KMS-11 (cell line): ENCODE measurements at regions not wholly inside any gene's neighbourhood (a gene's known extent, or its start where the extent isn't known, plus 50 kb on each side); places are given as distances from the start of the nearest gene placed in this dataset.
"Not testable (repeated sequence)": the region's sequence is repeated elsewhere in the genome, so short reads cannot be mapped to it uniquely, and the experiment has no call there.

Source experiments
- H2AFZ ChIP-seq: fragments of 200-600 bp; sonication (generic); 2 replicates; pipeline ENCODE4 v1.6.1; 2016; ENCODE audit warnings: antibody characterized with exemption, mixed run types, low read depth
- H3K27ac ChIP-seq: fragments of 200-600 bp; sonication (generic); 2 replicates; pipeline ENCODE4 v1.6.1; 2016; ENCODE audit warnings: mild to moderate bottlenecking, mixed run types
- H3K27me3 ChIP-seq: fragments of 200-600 bp; sonication (generic); 2 replicates; pipeline ENCODE4 v1.6.1; 2017; ENCODE audit warnings: mild to moderate bottlenecking, low read depth, mixed run types, moderate library complexity; ENCODE audit not compliant: insufficient read depth
- H3K36me3 ChIP-seq: fragments of 200-600 bp; sonication (generic); 2 replicates; pipeline ENCODE4 v1.6.1; 2017; ENCODE audit warnings: mild to moderate bottlenecking, mixed run types; ENCODE audit not compliant: insufficient read depth
- H3K4me1 ChIP-seq: fragments of 200-600 bp; sonication (generic); 2 replicates; pipeline ENCODE4 v1.6.1; 2016; ENCODE audit warnings: mild to moderate bottlenecking, low read depth, mixed run types; ENCODE audit not compliant: poor library complexity, severe bottlenecking
- H3K4me2 ChIP-seq: fragments of 200-600 bp; sonication (generic); 2 replicates; pipeline ENCODE4 v1.7.0; 2016; ENCODE audit warnings: mild to moderate bottlenecking, mixed run types
- H3K4me3 ChIP-seq: fragments of 200-600 bp; sonication (generic); IDR thresholded peaks from 2 replicates; pipeline ENCODE4 v1.6.1; 2017; ENCODE audit warnings: low read depth, low read length, mixed read lengths; ENCODE audit not compliant: insufficient read depth
- H3K79me2 ChIP-seq: fragments of 200-600 bp; sonication (generic); 2 replicates; pipeline ENCODE4 v1.6.1; 2016; ENCODE audit warnings: low read depth, mixed run types; ENCODE audit not compliant: insufficient read depth
- H3K9ac ChIP-seq: fragments of 200-600 bp; sonication (generic); 2 replicates; pipeline ENCODE4 v1.6.1; 2016; ENCODE audit warnings: mild to moderate bottlenecking, mixed run types
- H4K20me1 ChIP-seq: fragments of 200-600 bp; sonication (generic); 2 replicates; pipeline ENCODE4 v1.6.1; 2016; ENCODE audit warnings: mild to moderate bottlenecking, mixed run types; ENCODE audit not compliant: insufficient read depth
- TF ChIP-seq, protein P1 (sequence below): fragments of 200-600 bp; sonication (generic); conservative IDR thresholded peaks from 2 replicates; pipeline ENCODE4 v1.6.1; 2017; ENCODE audit warnings: low read depth, mild to moderate bottlenecking, antibody characterized with exemption, low read length, moderate library complexity, mixed read lengths

DNA sequence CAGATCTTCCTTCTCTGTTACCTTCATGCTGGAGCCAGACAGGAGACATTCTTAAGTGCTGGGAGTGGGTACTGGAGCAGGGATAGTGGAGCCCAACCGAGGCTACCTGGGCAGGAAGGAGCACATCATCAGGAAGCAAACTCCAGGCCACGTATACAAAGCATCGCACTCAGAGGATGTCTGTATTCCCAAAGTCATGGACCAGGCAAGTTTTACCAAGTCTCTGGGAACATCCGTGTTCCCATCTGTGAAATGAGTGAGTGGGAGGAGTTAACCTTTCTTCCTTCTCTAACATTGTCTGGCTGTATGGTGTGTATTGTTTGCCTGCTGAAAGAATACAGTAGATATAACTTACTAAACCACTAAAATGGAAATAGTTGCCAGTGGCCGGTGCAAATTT is 175.0 kb upstream of the TMEM45B start:
- no peak overlapping the region for H3K9ac ChIP-seq
- no peak overlapping the region for H2AFZ ChIP-seq

DNA sequence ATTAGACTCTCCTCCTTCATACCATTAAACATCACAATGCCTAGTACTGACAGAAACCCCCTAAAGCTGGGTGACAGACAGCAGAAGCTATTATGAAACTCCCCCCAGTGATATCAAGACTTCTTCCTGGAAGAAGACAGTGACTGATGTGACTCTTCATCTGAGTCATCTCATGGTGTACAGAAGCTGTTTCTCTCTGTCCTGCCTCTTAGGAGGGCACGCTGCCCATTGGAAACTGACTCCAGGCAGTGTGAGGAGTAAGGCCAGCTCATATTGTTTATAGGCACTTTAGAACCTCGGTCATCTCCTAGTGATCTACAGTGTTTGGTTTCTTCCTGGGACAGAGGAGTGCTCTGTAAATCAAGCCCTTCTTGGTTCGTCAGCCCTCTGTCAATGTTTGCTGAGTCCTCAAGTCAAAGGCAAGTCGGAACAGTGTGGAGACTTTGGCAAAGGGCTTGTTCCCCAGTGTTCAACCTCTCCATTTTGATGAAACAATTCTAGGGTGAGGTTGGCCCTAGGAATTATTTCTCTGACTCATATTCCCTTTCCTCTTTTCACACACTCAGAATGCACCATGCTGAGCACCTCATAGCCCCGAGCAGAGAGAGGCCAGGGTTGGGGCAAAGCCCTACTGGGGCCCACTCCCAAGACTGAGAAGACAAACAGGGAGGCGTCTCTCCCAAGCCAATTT is 172.5 kb upstream of the TMEM45B start:
- Histone ChIP-seq H3K4me1 (no peaks in the 10 kb centered on the region), H2AFZ (no peak overlapping the region), H3K27ac (no peak overlapping the region), H3K79me2 (no peaks in the 10 kb centered on the region), H3K9ac (no peak overlapping the region), H3K27me3 (no peaks in the 10 kb centered on the region), H3K4me3 (no peak overlapping the region), H3K36me3 (no peaks in the 10 kb centered on the region), H3K4me2 (no peak overlapping the region), H4K20me1 (no peaks in the 10 kb centered on the region)
- TF ChIP-seq, protein P1, sequence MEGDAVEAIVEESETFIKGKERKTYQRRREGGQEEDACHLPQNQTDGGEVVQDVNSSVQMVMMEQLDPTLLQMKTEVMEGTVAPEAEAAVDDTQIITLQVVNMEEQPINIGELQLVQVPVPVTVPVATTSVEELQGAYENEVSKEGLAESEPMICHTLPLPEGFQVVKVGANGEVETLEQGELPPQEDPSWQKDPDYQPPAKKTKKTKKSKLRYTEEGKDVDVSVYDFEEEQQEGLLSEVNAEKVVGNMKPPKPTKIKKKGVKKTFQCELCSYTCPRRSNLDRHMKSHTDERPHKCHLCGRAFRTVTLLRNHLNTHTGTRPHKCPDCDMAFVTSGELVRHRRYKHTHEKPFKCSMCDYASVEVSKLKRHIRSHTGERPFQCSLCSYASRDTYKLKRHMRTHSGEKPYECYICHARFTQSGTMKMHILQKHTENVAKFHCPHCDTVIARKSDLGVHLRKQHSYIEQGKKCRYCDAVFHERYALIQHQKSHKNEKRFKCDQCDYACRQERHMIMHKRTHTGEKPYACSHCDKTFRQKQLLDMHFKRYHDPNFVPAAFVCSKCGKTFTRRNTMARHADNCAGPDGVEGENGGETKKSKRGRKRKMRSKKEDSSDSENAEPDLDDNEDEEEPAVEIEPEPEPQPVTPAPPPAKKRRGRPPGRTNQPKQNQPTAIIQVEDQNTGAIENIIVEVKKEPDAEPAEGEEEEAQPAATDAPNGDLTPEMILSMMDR = no peak

More for the DNA sequence above, 175.0 kb upstream of the TMEM45B start:
- Histone ChIP-seq H3K4me1 (no peaks in the 10 kb centered on the region), H3K4me3 (no peak overlapping the region), H3K4me2 (no peak overlapping the region), H3K36me3 (no peaks in the 10 kb centered on the region), H3K27me3 (no peaks in the 10 kb centered on the region), H4K20me1 (no peaks in the 10 kb centered on the region), H3K27ac (no peak overlapping the region), H3K79me2 (no peaks in the 10 kb centered on the region)
- TF ChIP-seq, protein P1 = no peak

DNA sequence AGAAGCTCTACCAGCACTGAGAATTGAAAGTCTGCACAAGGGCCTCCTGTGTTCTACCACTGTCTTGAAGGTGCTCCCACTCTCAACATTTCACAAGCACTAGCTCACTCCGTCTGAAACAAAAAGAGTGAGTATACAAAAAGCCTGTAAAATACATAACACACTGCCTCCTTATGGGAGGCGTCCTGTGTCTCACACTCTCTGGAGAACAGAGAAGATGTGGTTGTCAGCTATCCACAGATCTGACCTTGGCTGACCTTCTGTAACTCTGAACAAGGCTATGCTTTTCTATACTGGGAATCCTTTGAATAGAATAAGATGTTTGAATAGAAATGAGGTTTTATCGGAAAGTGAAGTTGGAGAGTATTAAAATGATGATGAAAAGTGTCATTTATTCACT is 171.3 kb upstream of the TMEM45B start:
- TF ChIP-seq, protein P1 = no peak
- H3K79me2 ChIP-seq = no peaks in the 10 kb centered on the region
- no peaks in the 10 kb centered on the region for H3K27me3 ChIP-seq
- H4K20me1 ChIP-seq = no peaks in the 10 kb centered on the region
- no peaks in the 10 kb centered on the region for H3K36me3 ChIP-seq
- H3K4me1 ChIP-seq = no peaks in the 10 kb centered on the region
- no peak overlapping the region for H3K9ac ChIP-seq
- H3K27ac ChIP-seq = no peak overlapping the region
- H2AFZ ChIP-seq = no peak overlapping the region
- H3K4me2 ChIP-seq = no peak overlapping the region
- H3K4me3 ChIP-seq = no peak overlapping the region

DNA sequence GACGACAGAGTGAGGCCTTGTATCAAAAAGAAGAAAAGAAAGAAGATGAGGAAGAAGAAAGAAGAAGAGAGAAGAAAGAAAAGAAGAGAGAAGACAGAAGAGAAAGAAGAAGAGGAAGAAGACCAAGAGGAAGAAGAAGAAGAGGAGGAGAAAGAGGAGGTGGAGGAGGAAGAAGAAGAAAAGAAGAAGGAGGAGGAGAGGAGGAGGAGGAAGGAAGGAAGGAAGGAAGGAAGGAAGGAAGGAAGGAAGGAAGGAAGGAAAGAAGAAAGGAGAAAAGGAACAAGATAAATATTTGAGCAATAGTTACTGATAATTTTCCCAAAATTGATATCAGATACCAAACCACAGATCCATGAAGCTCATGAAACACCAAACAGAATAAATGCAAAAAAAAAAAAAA is 169.7 kb upstream of the TMEM45B start:
- Histone ChIP-seq H3K9ac (no peak overlapping the region), H3K4me1 (no peaks in the 10 kb centered on the region), H3K27ac (no peak overlapping the region), H3K79me2 (no peaks in the 10 kb centered on the region), H3K4me2 (no peak overlapping the region), H3K4me3 (no peak overlapping the region), H2AFZ (no peak overlapping the region), H3K27me3 (no peaks in the 10 kb centered on the region), H3K36me3 (no peaks in the 10 kb centered on the region), H4K20me1 (no peaks in the 10 kb centered on the region)
- TF ChIP-seq, protein P1 = no peak

DNA sequence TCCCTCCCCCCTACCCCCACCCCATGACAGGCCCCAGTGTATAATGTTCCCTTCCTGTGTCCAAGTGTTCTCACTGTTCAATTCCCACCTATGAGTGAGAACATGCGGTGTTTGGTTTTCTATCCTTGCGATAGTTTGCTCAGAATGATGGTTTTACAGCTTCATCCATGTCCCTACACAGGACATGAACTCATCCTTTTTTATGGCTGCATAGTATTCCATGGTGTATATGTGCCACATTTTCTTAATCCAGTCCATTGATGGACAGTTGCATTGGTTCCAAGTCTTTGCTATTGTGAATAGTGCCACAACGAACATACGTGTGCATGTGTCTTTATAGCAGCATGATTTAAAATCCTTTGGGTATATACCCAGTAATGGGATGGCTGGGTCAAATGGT is 165.6 kb upstream of the TMEM45B start:
- H3K27ac ChIP-seq, H3K4me1 ChIP-seq, H3K4me3 ChIP-seq, H3K79me2 ChIP-seq, H3K36me3 ChIP-seq, H2AFZ ChIP-seq, H3K27me3 ChIP-seq, H3K9ac ChIP-seq, H3K4me2 ChIP-seq, H4K20me1 ChIP-seq: not testable (repeated sequence)
